ENCODE measurements at regions not wholly inside any gene's neighbourhood (a gene's known extent, or its start where the extent isn't known, plus 50 kb on each side); places are given as distances from the start of the nearest gene placed in this dataset.

GRCh38 chr5:152901754-152902153, 496.7 kb upstream of the NMUR2 start:
- no peak for TF ChIP-seq CTCF (IDR thresholded peaks at IDR 0.05; ENCODE audit: borderline replicate concordance, extremely low read depth, low read length, poor library complexity, severe bottlenecking)
- TF ChIP-seq EZH2 (IDR thresholded peaks at IDR 0.05; ENCODE audit: borderline replicate concordance, low read depth, low read length, severe bottlenecking) = no peak

Data from DND-41 (cell line).